HuH-7 (cell line): ENCODE measurements at regions not wholly inside any gene's neighbourhood (a gene's known extent, or its start where the extent isn't known, plus 50 kb on each side); places are given as distances from the start of the nearest gene placed in this dataset.

Experiments
- DNase-seq: peaks from one replicate; pipeline ENCODE4 v3.0.0; 2011; ENCODE audit warnings: low spot score

DNA sequence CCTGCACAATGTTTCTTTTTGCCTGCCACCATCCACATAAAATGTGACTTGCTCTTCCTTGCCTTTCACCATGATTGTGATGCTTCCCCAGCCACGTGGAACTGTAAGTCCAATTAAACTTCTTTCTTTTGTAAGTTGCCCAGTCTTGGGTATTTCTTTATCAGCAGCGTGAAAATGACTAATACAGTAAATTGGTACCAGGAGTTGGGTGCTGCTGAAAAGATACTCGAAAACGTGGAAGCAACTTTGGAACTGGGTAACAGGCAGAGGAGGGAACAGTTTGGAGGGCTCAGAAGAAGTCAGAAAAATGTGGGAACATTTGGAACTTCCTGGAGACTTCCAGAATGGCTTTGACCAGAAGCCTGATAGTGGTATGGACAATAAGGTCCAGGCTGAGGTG, 425.3 kb downstream of the GPATCH2 start:
- DNase-seq = no peak

DNA sequence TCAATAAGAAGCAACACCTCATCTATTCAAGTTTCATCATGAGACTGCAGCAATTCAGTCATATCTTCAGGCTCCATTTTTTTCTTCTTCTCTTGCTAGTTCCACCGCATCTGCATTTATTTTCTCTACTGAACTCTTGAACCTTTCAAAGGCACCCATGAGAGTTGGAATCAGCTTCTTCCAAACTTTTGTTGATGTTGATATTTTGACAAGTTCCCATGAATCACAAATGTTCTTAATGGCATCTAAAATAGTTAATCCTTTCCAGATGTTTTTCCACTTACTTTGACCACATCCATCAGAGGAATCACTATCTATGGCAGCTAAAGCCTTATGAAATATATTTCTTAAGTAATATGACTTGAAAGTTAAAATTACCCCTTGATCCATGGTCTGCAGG, 434.3 kb downstream of the GPATCH2 start:
- DNase-seq = no peak

DNA sequence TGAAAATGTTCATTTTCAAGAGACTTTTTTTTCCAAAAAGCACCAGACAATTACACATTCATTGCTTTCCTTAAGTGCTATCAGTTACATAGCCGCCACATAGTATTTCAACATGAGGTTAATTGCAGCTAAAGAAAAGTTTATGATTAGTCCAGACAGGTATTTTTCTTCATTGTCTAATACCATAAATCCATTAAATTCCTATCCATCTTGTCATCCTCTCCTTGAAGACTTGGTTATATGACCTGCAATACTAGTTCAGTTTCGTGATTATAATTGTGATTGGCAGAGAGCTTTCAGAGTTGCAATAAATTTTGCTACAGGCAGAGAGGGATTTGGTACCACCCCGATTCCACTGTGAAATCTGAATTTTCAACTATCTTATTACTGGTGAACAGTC, 437.7 kb downstream of the GPATCH2 start:
- DNase-seq = no peak

DNA sequence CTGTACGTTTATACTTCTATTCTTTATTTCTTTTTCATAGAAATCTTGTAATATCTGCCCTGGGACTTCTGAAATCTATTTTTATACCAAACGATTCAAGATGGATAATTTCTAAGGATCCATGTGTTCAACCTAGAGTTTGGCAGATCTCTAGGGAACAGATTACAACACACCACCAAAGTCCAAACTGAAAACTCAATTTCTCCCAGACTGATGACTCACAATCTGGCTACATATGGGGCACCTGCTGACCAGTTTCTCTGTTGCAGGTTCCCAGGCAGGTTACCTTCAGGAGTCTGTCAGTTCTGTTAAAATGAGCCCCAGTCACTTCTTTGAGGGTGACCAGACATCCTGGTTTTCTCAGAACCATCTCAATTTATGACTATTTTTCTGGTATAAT, 439.4 kb downstream of the GPATCH2 start:
- no peak for DNase-seq

DNA sequence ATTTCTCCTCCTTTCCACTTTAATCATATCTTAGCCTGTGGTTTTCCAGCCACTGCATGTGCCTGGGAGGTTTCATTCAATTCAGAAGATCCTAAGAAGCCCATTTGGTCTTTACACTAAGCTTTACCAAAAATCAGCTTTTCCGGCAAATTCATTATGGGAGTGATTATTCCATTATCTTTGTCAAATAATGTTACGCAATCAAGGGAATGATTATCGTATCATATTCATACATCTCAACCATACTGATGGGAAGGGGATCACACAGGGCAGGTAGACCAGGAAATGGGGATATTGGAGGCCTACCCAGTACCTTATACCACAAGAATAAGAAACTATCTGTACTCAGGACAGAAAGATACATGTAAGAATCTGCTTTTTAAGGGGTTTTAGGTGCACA, 440.5 kb downstream of the GPATCH2 start:
- no peak for DNase-seq

DNA sequence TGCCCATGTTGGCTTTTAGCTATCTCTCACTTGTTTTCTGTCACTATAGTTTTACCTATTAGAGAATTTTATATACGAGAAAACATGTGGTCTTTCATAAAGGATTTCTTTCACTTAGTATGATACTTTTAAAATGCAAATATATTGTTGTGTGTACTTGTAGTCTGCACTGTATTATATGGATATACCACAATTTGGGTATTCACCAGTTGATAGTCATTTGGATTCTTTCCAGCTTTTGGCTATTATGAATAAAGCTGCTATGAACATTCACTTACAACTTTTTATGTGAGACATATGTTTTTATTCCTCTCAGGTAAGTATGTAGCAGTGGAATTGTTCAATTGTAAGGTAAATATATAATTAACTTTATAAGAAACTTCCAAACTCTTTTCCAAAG, 441.5 kb downstream of the GPATCH2 start:
- no peak for DNase-seq

DNA sequence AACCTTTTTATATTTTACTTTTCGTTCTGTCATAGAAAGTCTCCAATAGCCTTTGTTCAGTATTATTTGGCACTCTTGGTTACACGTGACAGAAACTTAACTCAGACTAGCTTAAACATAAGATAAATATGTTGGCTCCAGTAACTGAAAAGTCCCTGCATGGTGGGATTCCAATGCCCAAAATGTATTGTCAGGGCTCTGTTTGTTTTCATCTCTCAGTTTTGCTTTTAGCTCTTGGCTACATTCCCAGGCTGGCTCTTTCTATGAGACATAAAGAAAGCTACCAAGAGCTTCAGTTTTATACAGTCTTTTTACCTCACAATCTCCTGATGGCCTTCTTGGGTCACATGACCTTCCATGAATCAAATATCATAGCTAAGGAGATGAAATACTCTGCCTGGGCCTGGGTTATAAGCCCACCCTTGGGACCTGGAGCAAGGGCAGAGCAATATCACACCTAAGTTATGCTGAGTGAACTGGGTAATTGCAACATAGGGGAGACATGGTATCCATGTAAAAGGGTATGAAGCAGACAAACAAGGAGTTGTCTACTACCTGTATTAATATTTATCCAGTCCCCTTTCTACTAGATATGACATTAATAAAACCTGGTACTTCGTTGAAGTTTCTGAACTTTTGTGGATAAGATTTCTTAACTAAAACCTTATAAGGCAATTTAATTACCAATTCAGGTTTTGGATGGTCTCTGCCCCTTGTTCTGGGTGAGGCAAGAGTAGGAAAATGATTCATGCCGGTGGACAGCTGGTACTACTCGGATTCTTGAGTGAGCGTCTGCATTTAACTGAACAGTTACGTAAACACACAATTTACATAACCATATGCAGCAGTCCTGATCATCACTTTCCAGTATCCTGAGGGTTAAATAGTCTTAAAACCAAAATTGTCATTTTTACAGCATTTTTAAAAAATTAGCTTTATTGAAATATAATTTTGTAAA, 442.3 kb downstream of the GPATCH2 start:
- DNase-seq = no peak

DNA sequence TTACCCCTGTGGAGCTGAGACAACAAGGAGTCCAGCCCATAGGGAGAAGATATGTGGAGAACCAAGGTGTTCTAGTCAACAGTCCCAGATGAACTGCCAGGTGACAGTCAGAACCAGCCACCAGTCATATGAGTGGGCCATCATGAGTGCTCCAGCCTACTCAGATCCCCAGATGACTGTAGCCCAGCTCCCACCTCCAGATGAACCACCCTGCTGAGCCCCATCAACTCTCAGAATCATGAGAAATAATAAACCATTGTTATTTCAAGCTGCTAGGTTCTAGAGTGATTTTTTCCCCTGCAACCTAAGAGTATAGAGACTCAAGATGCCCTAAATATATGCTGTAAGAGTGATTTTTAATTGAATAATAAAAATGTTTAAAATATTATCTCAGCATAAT, 444.2 kb downstream of the GPATCH2 start:
- DNase-seq = no peak

DNA sequence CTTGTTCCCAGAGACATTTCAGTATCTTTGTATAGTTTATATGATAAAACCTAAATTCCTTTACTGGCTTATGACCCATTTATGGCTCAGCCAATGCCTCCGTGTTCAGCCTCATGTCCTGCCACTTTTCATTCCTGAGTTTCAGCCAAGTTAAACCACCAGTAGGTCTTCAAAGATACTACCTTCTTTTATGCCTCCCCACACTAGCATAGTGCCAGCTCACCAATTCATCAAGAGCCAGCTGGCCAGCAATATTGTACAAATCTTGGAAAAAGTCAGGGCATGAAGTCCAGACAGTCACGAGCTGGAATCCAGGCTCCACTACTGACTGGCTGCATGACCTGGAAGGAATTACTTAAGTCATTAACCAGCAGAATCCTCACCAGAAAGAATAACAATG, 446.0 kb downstream of the GPATCH2 start:
- DNase-seq = no peak

DNA sequence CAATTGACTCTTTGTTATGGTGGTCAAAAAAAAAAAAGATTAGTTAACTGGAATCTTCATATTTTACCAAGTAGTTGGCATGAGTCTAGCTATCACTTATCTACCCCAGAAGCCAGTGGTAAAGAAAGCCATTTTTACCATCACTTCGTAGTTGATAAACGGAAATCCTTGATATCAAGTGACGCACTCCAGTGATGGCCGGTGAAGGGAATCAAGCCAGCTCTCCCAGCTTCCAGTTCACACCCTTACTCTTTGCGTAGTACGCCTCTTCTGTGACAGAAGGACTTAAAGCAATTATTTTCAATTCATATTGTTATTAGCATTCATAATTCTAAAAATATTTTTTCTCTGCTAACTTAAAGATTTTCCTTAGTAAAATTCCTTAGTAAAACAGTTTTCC, 447.9 kb downstream of the GPATCH2 start:
- DNase-seq = no peak

DNA sequence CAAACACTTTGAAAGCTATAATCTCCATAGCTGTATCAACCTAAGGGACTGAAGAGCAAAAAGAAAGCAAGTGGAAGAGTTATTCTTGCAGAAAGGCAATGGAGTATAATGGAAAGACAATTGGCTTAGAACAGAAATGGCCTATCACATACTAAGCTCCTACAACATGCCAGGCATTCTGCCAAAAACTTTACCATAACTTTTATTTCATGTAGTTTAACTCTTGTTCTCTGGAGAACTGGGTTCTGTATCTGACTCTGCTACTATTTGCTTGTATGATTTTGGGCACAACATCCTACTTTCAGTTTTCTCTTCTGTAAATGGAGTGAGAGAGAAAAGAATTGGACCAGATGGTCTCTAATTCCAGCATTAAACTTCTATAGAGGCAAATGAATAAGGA, 449.1 kb downstream of the GPATCH2 start:
- no peak for DNase-seq

DNA sequence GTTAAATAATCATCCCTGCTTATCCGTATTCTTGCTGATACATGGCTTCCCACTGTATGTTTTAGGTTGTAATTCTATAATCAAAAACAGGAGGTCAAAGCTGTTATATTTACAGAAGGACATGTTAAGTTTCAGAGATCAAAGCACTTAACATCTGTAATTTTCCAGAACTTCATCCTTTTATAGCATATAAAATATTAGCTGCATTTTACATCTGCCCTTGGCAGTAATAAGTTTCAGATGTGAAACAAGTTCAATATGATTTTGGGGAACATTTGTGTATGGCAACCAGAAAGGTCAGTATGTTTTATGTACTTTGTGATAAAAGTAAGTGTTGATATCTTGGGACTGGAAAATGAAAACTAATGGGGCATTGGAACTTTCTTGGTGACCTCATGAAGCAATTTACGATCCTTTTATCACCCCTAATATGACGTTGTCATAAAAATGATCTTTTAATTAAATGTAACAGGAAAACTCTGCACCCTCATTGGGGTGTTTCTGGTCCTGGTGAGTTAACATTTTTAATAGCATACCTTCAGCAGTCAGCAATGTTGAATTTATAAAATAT, 449.6 kb downstream of the GPATCH2 start:
- DNase-seq = no peak

DNA sequence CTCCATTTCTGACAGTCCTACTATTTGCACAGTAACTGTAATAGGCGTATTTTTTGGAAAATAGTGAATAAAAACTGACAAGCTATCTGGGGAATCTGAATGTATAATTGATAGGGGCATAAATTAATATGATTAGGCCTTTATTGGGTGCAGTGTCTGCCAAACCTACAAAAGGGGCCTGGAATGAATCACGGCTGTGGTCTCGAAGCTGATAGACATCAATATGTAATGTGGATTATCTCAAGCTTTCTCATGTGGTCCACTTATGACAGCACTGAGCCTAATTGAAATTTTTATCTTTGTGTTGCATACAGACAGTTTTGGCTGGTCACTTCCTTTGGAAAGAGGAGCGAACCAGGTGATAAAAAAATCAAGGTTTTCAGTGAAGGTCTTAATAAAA, 450.4 kb downstream of the GPATCH2 start:
- DNase-seq = no peak

DNA sequence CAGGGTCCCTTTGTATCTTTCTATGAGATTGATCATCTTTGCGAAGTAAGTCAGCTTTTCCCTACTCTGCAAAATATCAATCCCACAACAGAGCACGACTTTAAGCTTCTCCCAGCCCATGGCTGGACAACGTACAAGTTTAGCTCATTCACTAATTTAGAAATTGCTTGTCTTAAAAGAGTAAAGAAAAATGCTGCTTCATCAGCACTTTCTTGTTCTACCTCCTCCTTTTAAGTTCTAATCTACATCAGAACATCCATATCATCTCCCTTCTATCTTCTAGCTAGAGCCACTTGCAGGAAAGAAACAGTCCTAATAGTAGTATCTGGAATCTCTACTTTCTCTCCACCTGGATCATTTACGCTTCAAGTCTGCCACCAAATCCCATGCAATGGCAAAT, 441.2 kb upstream of the ESRRG start:
- no peak for DNase-seq

DNA sequence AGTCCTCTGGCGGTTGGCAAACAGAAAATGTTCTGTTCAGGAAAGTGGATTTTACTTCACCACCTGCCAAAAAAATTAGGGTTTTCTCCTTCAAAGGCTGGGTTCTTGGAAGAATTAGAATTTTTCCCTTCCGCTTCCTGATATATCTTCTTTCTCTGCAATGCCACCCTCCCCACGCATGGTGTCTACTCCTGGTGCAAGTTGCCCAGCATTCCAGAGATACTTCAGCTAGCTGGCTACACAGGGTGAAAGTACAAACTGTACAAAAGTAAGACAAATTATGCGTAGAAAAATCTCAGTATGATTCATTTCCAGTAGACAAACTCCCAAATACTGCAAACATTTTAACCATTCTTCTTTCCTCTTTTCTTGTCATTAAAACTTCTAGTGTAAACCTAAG, 430.1 kb upstream of the ESRRG start:
- no peak for DNase-seq

DNA sequence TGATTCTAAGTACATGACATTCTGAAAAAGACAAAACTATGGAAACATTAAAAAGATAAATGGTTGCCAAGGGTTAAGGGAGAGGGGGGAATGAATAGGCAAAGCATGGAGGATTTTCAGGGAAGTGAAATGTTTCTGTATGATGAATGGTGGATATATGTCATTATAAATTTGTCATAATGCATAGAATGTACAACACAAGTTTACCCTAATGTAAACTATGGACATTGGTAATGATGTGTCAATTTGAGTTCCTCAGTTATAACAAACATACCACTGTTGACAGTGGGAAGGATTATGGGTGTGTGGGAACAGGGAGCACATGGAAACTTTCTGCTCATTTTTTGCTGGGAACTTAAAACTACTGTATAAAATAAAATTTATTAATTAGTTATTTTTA, 427.1 kb upstream of the ESRRG start:
- DNase-seq = no peak

DNA sequence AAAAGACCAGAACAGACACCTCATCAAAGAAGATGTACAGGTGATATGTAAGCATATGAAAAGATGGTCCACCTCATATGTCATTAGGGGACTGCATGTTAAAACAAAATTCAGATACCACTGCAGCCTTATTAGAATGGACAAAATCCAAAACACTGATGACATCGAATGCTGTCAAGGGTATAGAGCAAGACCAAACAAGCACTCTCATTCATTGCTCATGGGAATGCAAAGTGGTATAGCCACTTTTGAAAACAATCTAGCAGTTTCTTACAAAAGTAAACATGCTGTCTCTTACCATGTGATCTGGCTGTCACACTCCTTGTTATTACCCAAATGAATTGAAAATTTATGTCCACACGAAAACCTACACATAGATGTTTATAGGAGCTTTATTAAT, 426.6 kb upstream of the ESRRG start:
- DNase-seq = no peak

DNA sequence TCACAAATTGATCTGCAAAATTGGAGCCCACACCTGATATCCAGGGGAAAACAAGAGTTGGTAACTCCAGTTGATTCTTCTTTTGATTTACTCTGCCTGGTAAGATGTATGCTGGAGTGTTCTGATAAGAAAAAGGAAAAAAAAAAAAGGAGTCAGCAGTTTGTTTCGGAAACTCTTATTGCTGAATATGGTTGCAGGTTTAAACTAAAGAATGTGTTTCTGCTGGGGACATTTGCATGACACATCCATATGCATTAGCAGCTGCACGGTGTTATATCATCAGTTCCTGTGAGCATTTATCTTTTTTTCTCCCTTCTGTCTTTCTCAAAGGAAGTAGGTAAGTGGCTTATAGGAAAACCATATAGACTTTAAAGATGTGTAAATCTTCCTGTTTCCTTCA, 418.5 kb upstream of the ESRRG start:
- DNase-seq = no peak

DNA sequence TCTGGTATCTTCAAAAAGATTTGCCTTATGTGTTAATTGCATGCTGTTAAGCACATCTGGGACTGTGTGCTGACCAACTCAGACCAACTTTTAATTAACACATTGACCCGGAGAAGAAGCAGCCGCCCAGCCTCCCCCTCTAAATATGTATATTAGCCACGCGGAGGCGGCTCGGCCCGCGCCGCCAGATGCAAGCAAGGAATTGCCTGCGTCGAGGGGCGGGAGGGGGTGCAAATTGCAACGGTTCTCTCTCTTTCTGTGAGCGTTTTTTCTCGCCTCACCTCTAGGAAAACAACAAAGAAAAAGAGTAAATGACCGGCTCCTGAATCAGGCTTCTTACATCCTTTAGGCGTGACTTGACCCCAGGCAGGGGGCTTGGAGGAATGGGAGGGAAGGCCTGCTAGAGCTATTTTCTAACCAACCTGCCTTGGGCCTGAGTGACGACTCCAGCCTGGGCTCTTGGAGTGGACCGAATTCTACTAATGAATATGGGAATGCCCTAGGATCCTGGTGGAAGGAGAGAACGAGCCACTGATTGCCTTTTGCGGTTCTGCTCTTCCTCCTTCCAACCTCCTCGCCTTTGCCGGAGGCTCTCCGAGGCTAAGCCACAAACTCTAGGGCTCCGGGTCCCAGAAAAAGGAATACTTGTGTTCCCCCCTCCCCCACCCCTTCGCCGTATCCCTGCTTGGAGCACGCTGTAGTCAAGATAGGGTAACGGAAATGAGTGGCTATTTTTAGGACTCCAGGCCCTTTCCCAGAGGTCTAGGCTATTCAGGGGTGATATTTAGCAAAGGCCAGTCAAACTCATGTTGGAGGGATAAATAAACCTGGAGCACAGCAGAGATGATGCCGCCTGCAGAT, 417.0 kb upstream of the ESRRG start:
- no peak for DNase-seq

DNA sequence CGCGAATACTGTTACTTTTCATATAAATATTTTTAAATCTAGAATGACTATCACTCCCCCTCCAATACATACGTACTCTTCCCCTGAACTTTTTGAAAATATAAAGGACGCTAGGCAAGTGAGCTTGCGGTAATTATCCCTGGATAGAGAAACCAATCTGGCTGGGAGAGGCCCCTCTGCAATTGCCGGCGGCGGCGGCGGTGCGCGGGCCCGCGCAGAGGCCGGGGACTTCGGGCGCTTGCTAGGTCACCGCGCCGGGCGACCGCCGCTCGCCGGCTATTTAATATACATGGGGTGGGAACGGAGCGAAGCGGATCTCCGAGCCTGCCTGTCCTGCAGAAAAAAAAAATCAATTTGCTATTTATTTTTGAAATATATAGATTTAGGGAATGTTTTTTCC, 416.3 kb upstream of the ESRRG start:
- no peak for DNase-seq

DNA sequence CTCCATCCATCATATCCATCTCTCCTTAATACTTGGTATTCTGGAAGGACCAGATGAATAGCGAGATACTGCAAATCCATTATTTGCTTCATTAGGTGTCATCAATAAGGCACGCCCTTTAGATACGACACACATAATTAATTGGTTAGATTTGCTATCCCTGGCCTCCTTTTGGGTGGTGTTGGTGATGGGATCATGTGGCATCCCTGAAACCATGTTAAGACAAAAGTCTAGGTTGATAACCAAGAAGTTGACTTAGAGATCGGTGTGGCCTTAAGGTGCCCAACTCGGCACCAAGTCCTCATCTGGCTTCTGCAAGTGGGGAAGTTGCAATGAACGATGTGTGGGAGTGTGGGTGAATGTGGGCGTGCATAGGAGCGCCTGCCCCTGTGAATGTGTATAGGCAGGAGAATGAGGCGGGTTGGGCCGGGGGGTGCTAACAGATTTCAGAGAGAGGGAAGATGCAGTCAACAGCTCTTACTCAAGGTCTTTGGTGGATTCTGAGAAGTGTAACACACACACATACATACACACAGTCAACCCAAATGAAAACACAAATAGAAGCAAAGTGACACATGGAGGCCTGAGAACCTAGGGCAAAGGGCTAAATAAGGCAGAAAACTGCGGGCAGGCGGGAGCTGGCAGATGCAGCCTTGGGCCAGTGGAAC, 415.7 kb upstream of the ESRRG start:
- DNase-seq = no peak

DNA sequence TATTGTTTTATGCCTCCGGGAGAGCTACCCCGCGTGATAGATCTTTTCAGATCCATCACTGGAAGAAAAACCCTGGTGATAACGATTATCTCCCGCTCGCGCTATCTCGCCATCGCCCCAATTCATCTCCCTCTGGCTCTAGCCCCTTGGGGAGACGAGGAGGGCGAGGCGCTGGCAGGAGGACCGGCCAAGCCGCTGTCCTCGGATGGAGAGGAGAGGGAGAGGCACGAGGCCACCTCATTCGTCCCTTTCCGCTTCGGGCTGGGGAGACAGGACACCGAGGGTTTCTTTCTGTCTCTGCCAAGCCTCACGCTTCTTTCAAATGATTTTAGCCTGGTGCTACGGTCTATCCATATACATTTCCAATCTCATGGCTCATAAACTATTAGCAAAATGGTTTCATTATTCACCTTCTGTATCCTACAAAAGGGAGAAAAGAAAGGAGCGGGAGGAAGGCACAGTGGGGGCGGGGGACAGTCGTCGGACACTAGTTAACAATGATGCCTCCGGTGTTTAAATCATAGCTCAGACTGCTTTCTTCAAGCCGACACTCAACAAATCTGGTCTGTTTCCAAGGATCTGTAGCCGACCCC, 415.0 kb upstream of the ESRRG start:
- no peak for DNase-seq
